Gastroesophageal sphincter (tissue), 3 donors: ENCODE measurements at regions not wholly inside any gene's neighbourhood (a gene's known extent, or its start where the extent isn't known, plus 50 kb on each side); places are given as distances from the start of the nearest gene placed in this dataset.

Experiments
- CTCF ChIP-seq, 4 experiments: fragments of 200-600 bp in 2 of 4; fragments of 450-650 bp in 2 of 4; sonication (generic) in 1 of 4; IDR thresholded peaks; one replicate each; pipeline ENCODE4 v1.5.1; 2017 to 2019; ENCODE audit warnings: antibody characterized with exemption in 4 of 4, mild to moderate bottlenecking in 2 of 4, moderate library complexity in 2 of 4
- EP300 ChIP-seq: sonication (generic); formaldehyde crosslinking; IDR thresholded peaks from one replicate; pipeline ENCODE4 v1.6.1; 2017; ENCODE audit warnings: antibody characterized with exemption, mild to moderate bottlenecking
- POLR2A ChIP-seq, 2 donors: fragments of 450-650 bp; IDR thresholded peaks; one replicate each; pipeline ENCODE4 v1.6.1; 2017; ENCODE audit warnings: antibody characterized with exemption in 2 of 2, mild to moderate bottlenecking in 2 of 2, moderate library complexity in 1 of 2

- TF ChIP-seq EP300 (no peak), CTCF (IDR thresholded peaks at IDR 0.05) (no peak), POLR2A (IDR thresholded peaks at IDR 0.05) (no peak)
Measured at GRCh38 chr2:16999347-17000183, 333.9 kb upstream of the CYRIA start.
